Activated CD8-positive, alpha-beta T cell treated with anti-CD3 and anti-CD28 coated beads for 36 hours (primary cell): ENCODE measurements at regions not wholly inside any gene's neighbourhood (a gene's known extent, or its start where the extent isn't known, plus 50 kb on each side); places are given as distances from the start of the nearest gene placed in this dataset.

Source experiments
- ATAC-seq: fragments of 200-7000 bp; cut with Tn5 transposase; one replicate; pipeline ENCODE4 v1.10.0; 2021; ENCODE audit warnings: mild to moderate bottlenecking, moderate library complexity
- CTCF ChIA-PET: fragments of 350-600 bp; sonication (Branson Sonifier 250); formaldehyde crosslinking; loops from one replicate; lab custom pipeline; 2021; ENCODE audit warnings: antibody characterized with exemption; lab: Charles Lee
- POLR2A ChIA-PET: fragments of 350-600 bp; sonication (Branson Sonifier 250); formaldehyde crosslinking; loops from one replicate; lab custom pipeline; 2021; ENCODE audit warnings: antibody characterized with exemption; lab: Charles Lee
- DNase-seq: peaks from one replicate; pipeline ENCODE4 v3.0.0-alpha.2; 2020
- H3K27ac Mint-ChIP-seq: one replicate; pipeline ENCODE4 v1.8.0; 2021; ENCODE audit warnings: mild to moderate bottlenecking, mixed read lengths
- H3K27me3 Mint-ChIP-seq: one replicate; pipeline ENCODE4 v1.8.0; 2021; ENCODE audit warnings: mixed read lengths
- H3K36me3 Mint-ChIP-seq: one replicate; pipeline ENCODE4 v1.8.0; 2021; ENCODE audit warnings: low read depth, mixed read lengths
- H3K4me1 Mint-ChIP-seq: one replicate; pipeline ENCODE4 v1.8.0; 2021; ENCODE audit warnings: low read depth, mixed read lengths
- H3K4me3 Mint-ChIP-seq: one replicate; pipeline ENCODE4 v1.8.0; 2021; ENCODE audit warnings: mild to moderate bottlenecking, moderate library complexity, mixed read lengths
- H3K9me3 Mint-ChIP-seq: one replicate; pipeline ENCODE4 v1.8.0; 2021; ENCODE audit warnings: mixed read lengths
- intact Hi-C: fragments of 100-400 bp; cut with micrococcal nuclease; formaldehyde crosslinking; loops from one replicate; pipeline ENCODE4 v1.10.0; 2022
- TF ChIP-seq, protein P1 (sequence below): fragments of 200-600 bp; IDR thresholded peaks from one replicate; pipeline ENCODE4 v1.8.0; 2022; ENCODE audit warnings: antibody characterized with exemption, mild to moderate bottlenecking

DNA sequence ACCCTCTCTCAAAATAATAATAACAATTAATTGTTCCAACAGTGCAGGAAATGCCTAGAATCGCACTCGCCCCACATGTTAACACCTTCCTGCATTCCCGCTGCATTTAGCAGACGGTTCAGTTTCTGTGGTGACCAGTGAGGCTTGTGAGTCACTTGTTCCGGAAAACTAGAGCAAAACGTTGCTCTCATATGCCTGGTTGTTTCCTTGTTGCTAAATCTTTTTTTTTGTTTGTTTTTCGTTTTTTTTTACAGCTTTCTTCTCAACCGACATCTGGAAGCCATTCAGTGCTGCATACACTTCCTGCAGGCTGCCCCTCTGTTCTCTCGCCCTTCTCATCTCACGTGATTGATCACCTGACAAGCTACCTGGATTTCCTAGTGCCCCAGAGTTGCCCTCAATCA lies 56.9 kb upstream of the TMPRSS2 start:
- POLR2A ChIA-PET, result interaction anchor here (0.9 kb wide), 1 partner anchor 11 kb away, joined by 3 read pairs; no protein-coding TSS in a partner anchor
- peak overlapping the region; percentile 26 for H3K27ac Mint-ChIP-seq
- CTCF ChIA-PET, result no interaction called here
- no peaks in the 10 kb centered on the region for H3K36me3 Mint-ChIP-seq
- H3K9me3 Mint-ChIP-seq, result no peaks in the 10 kb centered on the region
- intact Hi-C loops, result no loop called here
- peaks cover 9% of the 10 kb centered on the region for H3K4me1 Mint-ChIP-seq
- TF ChIP-seq, protein P1, sequence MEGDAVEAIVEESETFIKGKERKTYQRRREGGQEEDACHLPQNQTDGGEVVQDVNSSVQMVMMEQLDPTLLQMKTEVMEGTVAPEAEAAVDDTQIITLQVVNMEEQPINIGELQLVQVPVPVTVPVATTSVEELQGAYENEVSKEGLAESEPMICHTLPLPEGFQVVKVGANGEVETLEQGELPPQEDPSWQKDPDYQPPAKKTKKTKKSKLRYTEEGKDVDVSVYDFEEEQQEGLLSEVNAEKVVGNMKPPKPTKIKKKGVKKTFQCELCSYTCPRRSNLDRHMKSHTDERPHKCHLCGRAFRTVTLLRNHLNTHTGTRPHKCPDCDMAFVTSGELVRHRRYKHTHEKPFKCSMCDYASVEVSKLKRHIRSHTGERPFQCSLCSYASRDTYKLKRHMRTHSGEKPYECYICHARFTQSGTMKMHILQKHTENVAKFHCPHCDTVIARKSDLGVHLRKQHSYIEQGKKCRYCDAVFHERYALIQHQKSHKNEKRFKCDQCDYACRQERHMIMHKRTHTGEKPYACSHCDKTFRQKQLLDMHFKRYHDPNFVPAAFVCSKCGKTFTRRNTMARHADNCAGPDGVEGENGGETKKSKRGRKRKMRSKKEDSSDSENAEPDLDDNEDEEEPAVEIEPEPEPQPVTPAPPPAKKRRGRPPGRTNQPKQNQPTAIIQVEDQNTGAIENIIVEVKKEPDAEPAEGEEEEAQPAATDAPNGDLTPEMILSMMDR, result no peak
- ATAC-seq (peak; percentile 45), DNase-seq (peak; percentile 57)
- no peak overlapping the region for H3K4me3 Mint-ChIP-seq
- H3K27me3 Mint-ChIP-seq, result peaks cover 18% of the 10 kb centered on the region

DNA sequence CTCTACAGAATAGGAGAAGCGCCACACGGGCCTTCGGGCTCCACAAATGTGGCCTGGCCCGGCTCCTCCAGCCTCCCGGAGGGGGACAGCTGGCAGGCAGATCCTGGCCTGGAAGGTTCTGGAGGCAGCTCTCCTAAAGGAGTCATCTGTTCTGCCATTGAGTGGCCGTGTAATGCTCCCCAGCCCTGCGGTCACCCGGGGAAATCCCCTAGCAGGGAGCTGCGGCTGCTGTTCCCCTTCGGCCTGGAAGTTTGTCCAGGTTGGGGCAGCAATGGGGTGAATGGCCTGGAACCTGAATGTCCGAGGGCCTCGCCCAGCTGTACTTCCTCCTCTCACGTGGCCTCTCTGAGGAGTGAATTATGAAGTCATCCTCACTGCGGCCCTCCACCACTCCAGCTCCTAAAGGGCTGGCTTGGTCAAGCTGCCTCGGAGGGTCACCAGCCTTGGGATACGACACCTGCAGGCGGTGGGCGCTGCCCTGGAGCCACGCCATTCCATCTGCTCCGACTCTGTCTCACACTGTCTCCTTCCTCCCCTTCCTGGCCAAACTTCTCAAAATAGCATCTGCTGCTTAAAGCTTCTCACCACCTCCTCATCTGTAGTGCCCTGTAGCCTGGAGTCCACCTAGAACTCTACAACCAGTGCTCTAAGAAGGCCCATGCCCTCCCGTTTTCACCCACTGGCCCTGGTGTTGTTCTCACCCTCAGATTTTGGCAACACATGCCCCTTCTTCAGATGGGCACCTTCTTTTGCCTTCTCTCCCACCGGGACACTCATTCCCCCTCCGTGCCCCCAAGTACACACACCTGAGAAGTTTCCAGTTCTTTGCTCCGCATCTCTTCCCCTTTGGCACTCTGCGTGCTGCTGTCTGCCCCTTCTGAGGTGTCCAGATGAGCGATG lies 54.4 kb upstream of the TMPRSS2 start:
- DNase-seq (no peak), ATAC-seq (no peak)
- peaks cover 18% of the 10 kb centered on the region for H3K27me3 Mint-ChIP-seq
- no peaks in the 10 kb centered on the region for H3K36me3 Mint-ChIP-seq
- intact Hi-C loops, result no loop called here
- POLR2A ChIA-PET, result no interaction called here
- H3K4me3 Mint-ChIP-seq, result no peak overlapping the region
- no peaks in the 10 kb centered on the region for H3K9me3 Mint-ChIP-seq
- H3K27ac Mint-ChIP-seq, result no peak overlapping the region
- CTCF ChIA-PET, result no interaction called here
- peaks cover 11% of the 10 kb centered on the region for H3K4me1 Mint-ChIP-seq
- TF ChIP-seq, protein P1, result no peak

DNA sequence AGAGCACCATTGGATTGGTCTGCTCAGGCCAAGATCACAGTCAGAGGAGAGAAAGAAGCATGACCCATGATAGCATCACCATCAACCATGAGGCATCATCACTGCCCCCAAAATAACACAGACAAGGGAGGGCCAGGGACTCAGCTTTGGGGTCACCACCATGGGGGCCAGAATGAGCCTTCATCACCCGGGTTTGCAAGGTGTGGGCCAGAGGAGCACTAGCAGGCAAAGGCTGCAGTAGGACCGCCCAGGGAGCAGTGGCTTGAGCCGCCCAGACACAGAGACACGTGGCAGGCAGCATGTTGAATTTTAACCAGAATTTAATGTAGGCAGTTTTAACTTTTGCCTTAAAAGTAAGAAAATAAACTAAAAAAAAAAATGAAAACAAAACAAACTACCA lies 53.7 kb upstream of the TMPRSS2 start:
- CTCF ChIA-PET, result no interaction called here
- DNase-seq (no peak), ATAC-seq (no peak)
- Mint-ChIP-seq H3K9me3 (no peaks in the 10 kb centered on the region), H3K36me3 (no peaks in the 10 kb centered on the region), H3K4me1 (peaks cover 11% of the 10 kb centered on the region), H3K27ac (no peak overlapping the region), H3K4me3 (no peak overlapping the region), H3K27me3 (peaks cover 18% of the 10 kb centered on the region)
- POLR2A ChIA-PET, result no interaction called here
- intact Hi-C loops, result no loop called here
- TF ChIP-seq, protein P1, result no peak

DNA sequence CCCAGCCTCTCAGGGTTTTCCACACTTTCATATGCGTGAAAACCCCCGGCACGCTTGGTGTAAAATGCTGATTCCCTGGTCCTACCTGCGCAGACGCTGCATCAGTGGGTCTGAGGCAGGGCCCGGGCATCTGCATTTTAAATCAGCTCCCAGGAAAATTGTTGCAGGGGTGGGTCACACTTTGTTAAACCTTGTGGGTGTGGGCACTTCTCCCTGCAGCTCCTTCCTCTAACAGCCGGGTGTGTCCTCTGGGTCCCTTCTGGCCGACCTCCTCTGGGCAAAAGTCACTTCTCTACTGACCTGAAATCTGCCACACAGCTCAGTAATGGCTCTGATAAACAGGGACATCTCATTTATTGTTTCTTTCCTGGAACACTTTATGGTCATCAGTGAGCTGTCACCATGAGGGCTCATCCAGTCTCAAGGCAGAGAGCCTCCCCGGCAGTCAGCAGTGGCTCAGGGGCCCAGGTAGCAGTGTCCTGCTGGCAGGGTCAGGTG lies 52.8 kb upstream of the TMPRSS2 start:
- Mint-ChIP-seq H3K4me3 (no peak overlapping the region), H3K36me3 (no peaks in the 10 kb centered on the region), H3K4me1 (peaks cover 11% of the 10 kb centered on the region), H3K27me3 (peaks cover 16% of the 10 kb centered on the region), H3K27ac (no peak overlapping the region), H3K9me3 (no peaks in the 10 kb centered on the region)
- POLR2A ChIA-PET, result no interaction called here
- intact Hi-C loops, result no loop called here
- no peak for DNase-seq
- TF ChIP-seq, protein P1, result no peak
- CTCF ChIA-PET, result interaction anchor here (1.1 kb wide), 1 partner anchor 278 kb away, joined by 3 read pairs; no protein-coding TSS in a partner anchor
- no peak for ATAC-seq
